ENCODE measurements at regions not wholly inside any gene's neighbourhood (a gene's known extent, or its start where the extent isn't known, plus 50 kb on each side); places are given as distances from the start of the nearest gene placed in this dataset.

- H3K4me3 ChIP-seq = no peak overlapping the region
- DNase-seq = no peak
- H3K4me1 ChIP-seq = peaks cover under 1 to 10% (median 6%) of the 10 kb centered on the region in 4 donors
- in situ Hi-C loops (cut with MboI; ENCODE audit: low pct_ligation_motif_present in 1 of 4, low pct_unique_long_range_greater_than_20kb in 1 of 4, low sequenced_read_pairs in 3 of 4) = loop anchor here in 1 of 4 donors (25.0 kb wide), 1 partner anchor 608 kb away; no protein-coding TSS in a partner anchor
- H3K36me3 ChIP-seq = no peaks in the 10 kb centered on the region
- no peak overlapping the region for H3K27ac ChIP-seq
- no peaks in the 10 kb centered on the region for H3K9me3 ChIP-seq
- H3K27me3 ChIP-seq = no peaks in the 10 kb centered on the region
- TF ChIP-seq POLR2A (IDR thresholded peaks at IDR 0.05) (no peak), EP300 (IDR thresholded peaks at IDR 0.05; ENCODE audit: low read depth) (no peak), POLR2AphosphoS5 (IDR thresholded peaks at IDR 0.05) (no peak)
- TF ChIP-seq, protein P1, sequence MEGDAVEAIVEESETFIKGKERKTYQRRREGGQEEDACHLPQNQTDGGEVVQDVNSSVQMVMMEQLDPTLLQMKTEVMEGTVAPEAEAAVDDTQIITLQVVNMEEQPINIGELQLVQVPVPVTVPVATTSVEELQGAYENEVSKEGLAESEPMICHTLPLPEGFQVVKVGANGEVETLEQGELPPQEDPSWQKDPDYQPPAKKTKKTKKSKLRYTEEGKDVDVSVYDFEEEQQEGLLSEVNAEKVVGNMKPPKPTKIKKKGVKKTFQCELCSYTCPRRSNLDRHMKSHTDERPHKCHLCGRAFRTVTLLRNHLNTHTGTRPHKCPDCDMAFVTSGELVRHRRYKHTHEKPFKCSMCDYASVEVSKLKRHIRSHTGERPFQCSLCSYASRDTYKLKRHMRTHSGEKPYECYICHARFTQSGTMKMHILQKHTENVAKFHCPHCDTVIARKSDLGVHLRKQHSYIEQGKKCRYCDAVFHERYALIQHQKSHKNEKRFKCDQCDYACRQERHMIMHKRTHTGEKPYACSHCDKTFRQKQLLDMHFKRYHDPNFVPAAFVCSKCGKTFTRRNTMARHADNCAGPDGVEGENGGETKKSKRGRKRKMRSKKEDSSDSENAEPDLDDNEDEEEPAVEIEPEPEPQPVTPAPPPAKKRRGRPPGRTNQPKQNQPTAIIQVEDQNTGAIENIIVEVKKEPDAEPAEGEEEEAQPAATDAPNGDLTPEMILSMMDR (IDR thresholded peaks at IDR 0.05) = no peak
- WGBS, 2 donors (ENCODE audit: low coverage in 1 of 2) = 73 to 77% methylated on average over 3 to 4 of the region's 4 CpGs
- intact Hi-C loops (cut with DNase I; ENCODE audit: low total_unique reads) = no loop called here
Measured at GRCh38 chr15:63454503-63455211, 49.7 kb upstream of the USP3 start.
